IMR-90 (cell line): ENCODE measurements at regions not wholly inside any gene's neighbourhood (a gene's known extent, or its start where the extent isn't known, plus 50 kb on each side); places are given as distances from the start of the nearest gene placed in this dataset.

Experiments used
- ATAC-seq: fragments of 200-7000 bp; cut with Tn5 transposase; 2 replicates; pipeline ENCODE4 v1.9.1; 2020; ENCODE audit warnings: low read depth, mild to moderate bottlenecking, moderate library complexity
- BruUV-seq: library from RNA; stranded (reverse); fragments of 400-500 nt; replicated peaks from 2 replicates; lab custom pipeline; 2021; lab: Mats Ljungman, UMichigan
- CTCF ChIA-PET: fragments of 300-600 bp; formaldehyde crosslinking; extraction: SDS; loops from one replicate; lab custom pipeline; 2021; ENCODE audit warnings: antibody characterized with exemption; lab: Yijun Ruan, JAX
- POLR2A ChIA-PET: fragments of 300-600 bp; sonication (Branson Sonifier 250); formaldehyde crosslinking; loops from one replicate; lab custom pipeline; 2022; ENCODE audit warnings: antibody characterized with exemption; ENCODE audit not compliant: unreplicated experiment; lab: Charles Lee
- DNase-seq: peaks from one replicate; pipeline ENCODE4 v3.0.0; 2013
- H2AFZ ChIP-seq: replicated peaks from 2 replicates; pipeline ENCODE3; 2013; ENCODE audit warnings: low read length, mild to moderate bottlenecking; ENCODE audit not compliant: poor library complexity
- H2AK5ac ChIP-seq: 2 replicates; pipeline ENCODE4 v1.6.1; 2013; ENCODE audit warnings: low read depth, low read length, inconsistent platforms
- H2AK9ac ChIP-seq: replicated peaks from 2 replicates; pipeline ENCODE3; 2013; ENCODE audit warnings: mild to moderate bottlenecking, low read depth, low read length, moderate library complexity; ENCODE audit not compliant: poor library complexity
- H2BK120ac ChIP-seq: 2 replicates; pipeline ENCODE4 v1.6.1; 2013; ENCODE audit warnings: low read depth, low read length, inconsistent platforms
- H2BK15ac ChIP-seq: 3 replicates; pipeline ENCODE4 v1.6.1; 2013; ENCODE audit warnings: low read depth, low read length, inconsistent platforms
- H2BK20ac ChIP-seq: 2 replicates; pipeline ENCODE4 v1.6.1; 2013; ENCODE audit warnings: low read depth, mild to moderate bottlenecking, inconsistent platforms, low read length, moderate library complexity
- H2BK5ac ChIP-seq: 2 replicates; pipeline ENCODE4 v1.6.1; 2013; ENCODE audit warnings: mild to moderate bottlenecking, low read depth, low read length, inconsistent platforms; ENCODE audit not compliant: poor library complexity, severe bottlenecking
- H3K14ac ChIP-seq: replicated peaks from 2 replicates; pipeline ENCODE4 v1.6.1; 2013; ENCODE audit warnings: low read depth, low read length, inconsistent platforms
- H3K18ac ChIP-seq: 2 replicates; pipeline ENCODE4 v1.6.1; 2013; ENCODE audit warnings: low read depth, low read length, control low read depth
- H3K23ac ChIP-seq: 2 replicates; pipeline ENCODE4 v1.6.1; 2013; ENCODE audit warnings: low read depth, low read length, inconsistent platforms
- H3K27ac ChIP-seq: 2 replicates; pipeline ENCODE4 v1.5.1; 2013; ENCODE audit warnings: mild to moderate bottlenecking, control low read depth, low read length; ENCODE audit not compliant: insufficient read depth
- H3K27me3 ChIP-seq: 2 replicates; pipeline ENCODE4 v1.6.1; 2013; ENCODE audit warnings: low read length; ENCODE audit not compliant: control insufficient read depth, insufficient read depth
- H3K36me3 ChIP-seq: 2 replicates; pipeline ENCODE4 v1.6.1; 2013; ENCODE audit warnings: low read length, mixed read lengths; ENCODE audit not compliant: control insufficient read depth, insufficient read depth
- H3K4ac ChIP-seq: 2 replicates; pipeline ENCODE4 v1.6.1; 2013; ENCODE audit warnings: low read depth, low read length, inconsistent platforms
- H3K4me1 ChIP-seq: 2 replicates; pipeline ENCODE4 v1.6.1; 2013; ENCODE audit warnings: low read length, mixed read lengths; ENCODE audit not compliant: control insufficient read depth, insufficient read depth
- H3K4me2 ChIP-seq: 2 replicates; pipeline ENCODE4 v1.6.1; 2013; ENCODE audit warnings: low read depth, mild to moderate bottlenecking, control low read depth, low read length, moderate library complexity
- H3K4me3 ChIP-seq: 2 replicates; pipeline ENCODE4 v1.5.1; 2013; ENCODE audit warnings: low read depth, mild to moderate bottlenecking, control low read depth, low read length, moderate library complexity; ENCODE audit not compliant: insufficient read depth
- H3K56ac ChIP-seq: 2 replicates; pipeline ENCODE4 v1.6.1; 2013; ENCODE audit warnings: low read length, inconsistent platforms; ENCODE audit not compliant: insufficient read depth; ENCODE audit errors: extremely low read depth
- H3K79me1 ChIP-seq, 2 experiments: 2 replicates each; pipeline ENCODE4 v1.6.1; 2013; ENCODE audit warnings: low read length in 2 of 2, inconsistent platforms in 1 of 2, low read depth in 1 of 2
- H3K9ac ChIP-seq: 2 replicates; pipeline ENCODE4 v1.6.1; 2013; ENCODE audit warnings: low read depth, low read length, control low read depth
- H3K9me1 ChIP-seq: 2 replicates; pipeline ENCODE4 v1.6.1; 2013; ENCODE audit warnings: low read length, inconsistent platforms; ENCODE audit not compliant: insufficient read depth
- H3K9me3 ChIP-seq: 2 replicates; pipeline ENCODE4 v1.6.1; 2013; ENCODE audit warnings: low read length; ENCODE audit not compliant: control insufficient read depth, insufficient read depth
- H4K20me1 ChIP-seq: 2 replicates; pipeline ENCODE4 v1.6.1; 2013; ENCODE audit warnings: low read length, inconsistent platforms; ENCODE audit not compliant: insufficient read depth
- H4K5ac ChIP-seq: 2 replicates; pipeline ENCODE4 v1.6.1; 2013; ENCODE audit warnings: mild to moderate bottlenecking, low read depth, low read length, control low read depth
- H4K8ac ChIP-seq, 2 experiments: 2 replicates each; pipeline ENCODE4 v1.6.1; 2013; ENCODE audit warnings: low read depth in 2 of 2, low read length in 2 of 2, control low read depth in 1 of 2, inconsistent platforms in 1 of 2
- H4K91ac ChIP-seq: 2 replicates; pipeline ENCODE4 v1.6.1; 2013; ENCODE audit warnings: low read depth, low read length, inconsistent platforms; ENCODE audit not compliant: insufficient read depth
- CEBPB ChIP-seq: IDR thresholded peaks from 2 replicates; pipeline ENCODE4 v1.6.1; 2012; ENCODE audit warnings: low read depth, low read length, improper control_type of control experiment
- RCOR1 ChIP-seq: IDR thresholded peaks from 2 replicates; pipeline ENCODE4 v1.6.1; 2012; ENCODE audit warnings: mild to moderate bottlenecking, low read length, improper control_type of control experiment; ENCODE audit not compliant: insufficient replicate concordance
- WGBS, 2 experiments: methylation state at CpG; one replicate each; pipeline versions ENCODE4 v1.1.5 to v1.1.7; 2013; ENCODE audit warnings: missing lambda C conversion rate in 2 of 2; ENCODE audit not compliant: insufficient read length in 1 of 2; ENCODE audit errors: extremely low coverage in 2 of 2; 5-methylcytosine and 5-hydroxymethylcytosine counted together
- dilution Hi-C: fragments of 300-500 bp; cut with HindIII; formaldehyde crosslinking; loops from one replicate; pipeline ENCODE4 v1.14.3; 2018; ENCODE audit warnings: low sequenced_read_pairs; ENCODE audit not compliant: unreplicated experiment
- in situ Hi-C: fragments of 300-500 bp; cut with MboI; formaldehyde crosslinking; loops from 3 replicates; pipeline ENCODE4 v1.14.3; 2019; ENCODE audit warnings: low sequenced_read_pairs, inconsistent platforms, mixed read lengths
- intact Hi-C: fragments of 100-400 bp; cut with micrococcal nuclease; formaldehyde crosslinking; loops from 2 replicates; pipeline ENCODE4 v1.10.0; 2022

GRCh38 chr2:33967103-33967502, 368.0 kb upstream of the FAM98A start:
- no peak overlapping the region for H3K4ac ChIP-seq
- no peak overlapping the region for H3K9ac ChIP-seq
- H2AFZ ChIP-seq: no peak overlapping the region
- no peak overlapping the region for H2BK15ac ChIP-seq
- H4K91ac ChIP-seq: no peak overlapping the region
- dilution Hi-C loops (no loop called here), intact Hi-C loops (no loop called here), in situ Hi-C loops (no loop called here)
- no peak overlapping the region for H2AK9ac ChIP-seq
- no peaks in the 10 kb centered on the region for H3K9me3 ChIP-seq
- ATAC-seq (no peak), DNase-seq (no peak)
- WGBS, 2 experiments: no CpG with 5 or more reads among the region's 4 CpGs
- H3K18ac ChIP-seq: no peak overlapping the region
- no peaks in the 10 kb centered on the region for H3K36me3 ChIP-seq
- H3K4me2 ChIP-seq: no peak overlapping the region
- no peak overlapping the region for H3K56ac ChIP-seq
- H2BK5ac ChIP-seq: no peak overlapping the region
- CTCF ChIA-PET: no interaction called here
- no peaks in the 10 kb centered on the region for H3K4me1 ChIP-seq
- POLR2A ChIA-PET: no interaction called here
- no TSS peak for BruUV-seq
- no peak overlapping the region for H2BK20ac ChIP-seq
- no peaks in the 10 kb centered on the region for H4K20me1 ChIP-seq
- H3K9me1 ChIP-seq: no peaks in the 10 kb centered on the region
- no peak overlapping the region for H3K4me3 ChIP-seq
- H3K27me3 ChIP-seq: no peaks in the 10 kb centered on the region
- no peak overlapping the region for H3K27ac ChIP-seq
- H2BK120ac ChIP-seq: no peak overlapping the region
- no peak overlapping the region for H2AK5ac ChIP-seq
- H3K23ac ChIP-seq: no peak overlapping the region
- no peak overlapping the region for H4K5ac ChIP-seq
- TF ChIP-seq RCOR1 (no peak), CEBPB (peak; percentile 70)
- H3K79me1 ChIP-seq: no peaks in the 10 kb centered on the region
- no peak overlapping the region for H4K8ac ChIP-seq
- no peak overlapping the region for H3K14ac ChIP-seq
